A673 (cell line): ENCODE measurements at regions not wholly inside any gene's neighbourhood (a gene's known extent, or its start where the extent isn't known, plus 50 kb on each side); places are given as distances from the start of the nearest gene placed in this dataset.

Experiments used
- BruUV-seq: library from RNA; stranded (reverse); fragments of 400-500 nt; replicated peaks from 2 replicates; lab custom pipeline; 2021; lab: Mats Ljungman, UMichigan
- CTCF ChIA-PET: fragments of 300-600 bp; sonication (Branson Sonifier 250); formaldehyde crosslinking; loops from one replicate; lab custom pipeline; 2022; ENCODE audit warnings: antibody characterized with exemption; lab: Charles Lee
- POLR2A ChIA-PET: fragments of 300-600 bp; sonication (Branson Sonifier 250); formaldehyde crosslinking; loops from one replicate; lab custom pipeline; 2022; ENCODE audit warnings: antibody characterized with exemption; ENCODE audit not compliant: low non-redundant PET; lab: Charles Lee
- DNase-seq: peaks from one replicate; pipeline ENCODE4 v3.0.0-alpha.2; 2015; ENCODE audit warnings: low spot score
- H3K27ac ChIP-seq: fragments of 200-600 bp; sonication (generic); 2 replicates; pipeline ENCODE4 v1.5.1; 2016; ENCODE audit warnings: mixed run types, low read depth, mild to moderate bottlenecking, mixed read lengths, antibody characterized with exemption, low read length; ENCODE audit not compliant: poor library complexity, severe bottlenecking
- H3K27me3 ChIP-seq: fragments of 200-600 bp; sonication (generic); replicated peaks from 2 replicates; pipeline ENCODE4 v1.6.1; 2017; ENCODE audit warnings: mixed run types, low read depth, mild to moderate bottlenecking, mixed read lengths, antibody characterized with exemption, low read length; ENCODE audit not compliant: insufficient read depth, poor library complexity
- H3K36me3 ChIP-seq: fragments of 200-600 bp; sonication (generic); 2 replicates; pipeline ENCODE4 v1.6.1; 2016; ENCODE audit warnings: mixed run types, mild to moderate bottlenecking, mixed read lengths, antibody characterized with exemption, low read length; ENCODE audit not compliant: insufficient read depth, poor library complexity, severe bottlenecking
- H3K4me1 ChIP-seq: fragments of 200-600 bp; sonication (generic); 2 replicates; pipeline ENCODE4 v1.6.1; 2017; ENCODE audit warnings: mixed run types, mild to moderate bottlenecking, mixed read lengths, antibody characterized with exemption, low read length; ENCODE audit not compliant: insufficient read depth, poor library complexity, severe bottlenecking
- H3K4me3 ChIP-seq: fragments of 200-600 bp; sonication (generic); 2 replicates; pipeline ENCODE4 v1.5.1; 2016; ENCODE audit warnings: low read depth, mixed run types, mild to moderate bottlenecking, mixed read lengths, low read length; ENCODE audit not compliant: poor library complexity, severe bottlenecking
- H3K9me3 ChIP-seq: fragments of 200-600 bp; sonication (generic); 2 replicates; pipeline ENCODE4 v1.6.1; 2016; ENCODE audit warnings: mixed run types, low read depth, mild to moderate bottlenecking, mixed read lengths, antibody characterized with exemption, low read length; ENCODE audit not compliant: poor library complexity, severe bottlenecking
- CTCF ChIP-seq: fragments of 300-800, 200-600 bp; sonication (generic); conservative IDR thresholded peaks from 2 replicates; pipeline ENCODE4 v1.5.1; 2017; ENCODE audit warnings: low read depth, mild to moderate bottlenecking, antibody characterized with exemption, low read length, moderate library complexity, mixed read lengths
- EZH2 ChIP-seq: fragments of 200-600 bp; sonication (generic); IDR thresholded peaks from 2 replicates; pipeline ENCODE4 v1.6.1; 2017; ENCODE audit warnings: borderline replicate concordance, low read depth, mild to moderate bottlenecking, mixed read lengths, antibody characterized with exemption, low read length; ENCODE audit not compliant: poor library complexity, severe bottlenecking
- intact Hi-C: fragments of 100-400 bp; cut with micrococcal nuclease; formaldehyde crosslinking; loops from one replicate; pipeline ENCODE4 v1.10.0; 2022; ENCODE audit not compliant: unreplicated experiment

GRCh38 chr16:65376601-65377000 lies 254.7 kb upstream of the CDH11 start:
- H3K4me1 ChIP-seq, result peaks cover 11% of the 10 kb centered on the region
- H3K27me3 ChIP-seq, result no peaks in the 10 kb centered on the region
- H3K36me3 ChIP-seq, result no peaks in the 10 kb centered on the region
- no peak for DNase-seq
- no peak overlapping the region for H3K4me3 ChIP-seq
- H3K27ac ChIP-seq, result no peak overlapping the region
- CTCF ChIA-PET, result no interaction called here
- TF ChIP-seq EZH2, result no peak
- no peak for TF ChIP-seq CTCF
- intact Hi-C loops, result loop anchor here (10.0 kb wide), 1 partner anchor 252 kb away; the partner anchor contains the start of gene CDH11
- no TSS peak for BruUV-seq
- POLR2A ChIA-PET, result interaction anchor here (0.6 kb wide), 1 partner anchor 57 kb away, joined by 3 read pairs; no protein-coding TSS in a partner anchor
- H3K9me3 ChIP-seq, result no peaks in the 10 kb centered on the region

GRCh38 chr16:65375651-65376050 lies 253.8 kb upstream of the CDH11 start:
- ChIA-PET POLR2A (no interaction called here), CTCF (no interaction called here)
- intact Hi-C loops, result loop anchor here (10.0 kb wide), 1 partner anchor 251 kb away; the partner anchor contains the start of gene CDH11
- TF ChIP-seq EZH2, result no peak
- TF ChIP-seq CTCF, result no peak
- Histone ChIP-seq H3K27me3 (no peaks in the 10 kb centered on the region), H3K4me3 (no peak overlapping the region), H3K27ac (no peak overlapping the region), H3K36me3 (no peaks in the 10 kb centered on the region), H3K4me1 (peaks cover 11% of the 10 kb centered on the region), H3K9me3 (no peaks in the 10 kb centered on the region)
- BruUV-seq, result no TSS peak
- DNase-seq, result no peak

- POLR2A ChIA-PET, result no interaction called here
- no TSS peak for BruUV-seq
- no peaks in the 10 kb centered on the region for H3K27me3 ChIP-seq
- H3K27ac ChIP-seq, result no peak overlapping the region
- peaks cover 11% of the 10 kb centered on the region for H3K4me1 ChIP-seq
- TF ChIP-seq CTCF (no peak), EZH2 (no peak)
- H3K36me3 ChIP-seq, result no peaks in the 10 kb centered on the region
- intact Hi-C loops, result loop anchor here (10.0 kb wide), 1 partner anchor 248 kb away; the partner anchor contains the start of gene CDH11
- no peak for DNase-seq
- CTCF ChIA-PET, result no interaction called here
- H3K9me3 ChIP-seq, result no peaks in the 10 kb centered on the region
- H3K4me3 ChIP-seq, result no peak overlapping the region
Measured at GRCh38 chr16:65373097-65373496, 251.2 kb upstream of the CDH11 start.
